Nephron progenitor cell (in vitro differentiated cells): ENCODE measurements at regions not wholly inside any gene's neighbourhood (a gene's known extent, or its start where the extent isn't known, plus 50 kb on each side); places are given as distances from the start of the nearest gene placed in this dataset.

Experiments used
- DNase-seq: peaks from one replicate; pipeline ENCODE4 v3.0.0; 2021
- H3K27ac Mint-ChIP-seq: 2 replicates; pipeline ENCODE4 v1.8.0; 2021; ENCODE audit warnings: mild to moderate bottlenecking, moderate library complexity, mixed read lengths
- H3K27me3 Mint-ChIP-seq: 2 replicates; pipeline ENCODE4 v1.8.0; 2021; ENCODE audit warnings: mild to moderate bottlenecking, low read depth, mixed read lengths; ENCODE audit not compliant: poor library complexity
- H3K36me3 Mint-ChIP-seq: 2 replicates; pipeline ENCODE4 v1.8.0; 2021; ENCODE audit warnings: low read depth, mixed read lengths
- H3K4me1 Mint-ChIP-seq: 2 replicates; pipeline ENCODE4 v1.8.0; 2021; ENCODE audit warnings: mixed read lengths
- H3K4me3 Mint-ChIP-seq: 2 replicates; pipeline ENCODE4 v1.8.0; 2021; ENCODE audit warnings: mild to moderate bottlenecking, moderate library complexity, mixed read lengths
- H3K9me3 Mint-ChIP-seq: 2 replicates; pipeline ENCODE4 v1.8.0; 2021; ENCODE audit warnings: mild to moderate bottlenecking, moderate library complexity, mixed read lengths
- CTCF ChIP-seq: fragments of 200-600 bp; sonication (generic); IDR thresholded peaks from 2 replicates; pipeline ENCODE4 v1.5.0; 2021; ENCODE audit warnings: antibody characterized with exemption

GRCh38 chr10:47053081-47053798 lies 142.0 kb downstream of the PTPN20 start:
- peak overlapping the region; percentile 36 for H3K27ac Mint-ChIP-seq
- no peaks in the 10 kb centered on the region for H3K36me3 Mint-ChIP-seq
- H3K4me3 Mint-ChIP-seq: no peak overlapping the region
- peaks cover 6% of the 10 kb centered on the region for H3K27me3 Mint-ChIP-seq
- H3K4me1 Mint-ChIP-seq: peaks cover 62% of the 10 kb centered on the region
- no peak for TF ChIP-seq CTCF
- H3K9me3 Mint-ChIP-seq: no peaks in the 10 kb centered on the region
- DNase-seq: no peak

DNA sequence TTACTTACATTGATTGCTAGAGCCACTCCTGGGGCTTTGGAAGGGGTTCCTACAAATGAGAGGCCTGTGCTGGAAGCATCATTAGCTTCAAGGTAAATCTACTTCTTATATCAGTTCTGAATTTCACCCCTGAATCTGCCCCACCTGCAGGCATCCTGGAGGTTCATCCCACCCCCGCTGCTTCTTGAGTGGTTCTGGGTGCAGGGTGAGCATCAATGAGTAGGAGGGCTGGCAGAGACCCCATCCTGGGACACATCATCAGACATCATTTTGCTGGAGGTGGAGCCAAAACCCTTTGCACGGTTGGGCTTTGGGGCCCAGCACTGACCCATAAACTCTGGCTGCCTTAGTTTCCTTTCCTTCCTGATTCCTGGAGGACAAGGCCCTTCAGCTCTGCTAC lies 143.7 kb downstream of the PTPN20 start:
- H3K27ac Mint-ChIP-seq: no peak overlapping the region
- no peaks in the 10 kb centered on the region for H3K36me3 Mint-ChIP-seq
- peaks cover 6% of the 10 kb centered on the region for H3K27me3 Mint-ChIP-seq
- no peak for TF ChIP-seq CTCF
- no peak for DNase-seq
- peaks cover 63% of the 10 kb centered on the region for H3K4me1 Mint-ChIP-seq
- H3K9me3 Mint-ChIP-seq: no peaks in the 10 kb centered on the region
- H3K4me3 Mint-ChIP-seq: no peak overlapping the region

DNA sequence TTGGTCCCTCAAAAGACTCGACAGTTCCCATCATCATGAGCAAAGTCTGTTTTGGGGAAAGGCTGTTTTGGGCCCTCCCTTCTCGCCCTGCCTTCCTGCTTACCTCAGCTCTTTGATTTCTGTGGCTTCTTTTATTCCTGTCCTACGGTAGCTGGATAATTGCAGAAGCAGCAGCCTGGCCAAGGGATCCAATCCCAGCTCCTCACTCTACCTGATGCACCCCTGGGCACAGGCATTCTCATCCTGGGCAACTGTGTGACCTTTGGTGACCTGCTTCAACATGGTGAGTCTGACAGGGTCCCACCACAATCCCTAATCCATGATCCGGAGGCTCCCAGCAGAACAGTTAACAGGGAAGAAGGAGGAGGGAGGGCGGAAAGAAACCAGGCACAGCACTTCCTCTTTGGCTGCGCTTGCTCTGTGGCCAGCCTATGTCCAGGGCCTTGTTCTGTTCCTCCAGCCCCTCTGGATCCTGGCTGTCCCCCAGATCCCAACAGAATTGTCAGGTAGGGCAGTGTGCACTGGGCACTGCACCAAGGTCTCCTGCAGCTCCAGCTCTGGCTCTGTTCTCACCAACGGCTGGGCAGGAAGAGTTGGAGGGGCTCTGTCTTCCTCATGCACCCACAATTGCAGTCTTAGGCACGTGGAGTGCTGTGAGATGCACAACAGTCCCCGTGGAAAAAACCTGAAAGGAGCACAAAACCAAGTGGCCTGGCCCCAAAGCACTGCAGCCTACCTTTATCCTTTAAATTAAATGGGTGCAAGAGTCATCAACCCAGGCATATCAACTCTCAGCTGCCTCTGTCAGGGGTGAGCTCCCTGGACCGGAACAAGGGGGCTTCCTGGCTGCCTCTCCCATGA lies 144.4 kb downstream of the PTPN20 start:
- H3K27ac Mint-ChIP-seq: peak overlapping the region; percentile 83
- peaks cover 63% of the 10 kb centered on the region for H3K4me1 Mint-ChIP-seq
- no peak for TF ChIP-seq CTCF
- DNase-seq: no peak
- H3K36me3 Mint-ChIP-seq: no peaks in the 10 kb centered on the region
- H3K9me3 Mint-ChIP-seq: no peaks in the 10 kb centered on the region
- peak overlapping the region; percentile 6 for H3K4me3 Mint-ChIP-seq
- H3K27me3 Mint-ChIP-seq: peaks cover 8% of the 10 kb centered on the region

- H3K36me3 Mint-ChIP-seq: no peaks in the 10 kb centered on the region
- H3K4me3 Mint-ChIP-seq: peak overlapping the region; percentile 6
- DNase-seq: no peak
- H3K9me3 Mint-ChIP-seq: no peaks in the 10 kb centered on the region
- peak overlapping the region; percentile 83 for H3K27ac Mint-ChIP-seq
- TF ChIP-seq CTCF: no peak
- peaks cover 64% of the 10 kb centered on the region for H3K4me1 Mint-ChIP-seq
- peaks cover 7% of the 10 kb centered on the region for H3K27me3 Mint-ChIP-seq
Observed at GRCh38 chr10:47056247-47056510, 145.0 kb downstream of the PTPN20 start.

DNA sequence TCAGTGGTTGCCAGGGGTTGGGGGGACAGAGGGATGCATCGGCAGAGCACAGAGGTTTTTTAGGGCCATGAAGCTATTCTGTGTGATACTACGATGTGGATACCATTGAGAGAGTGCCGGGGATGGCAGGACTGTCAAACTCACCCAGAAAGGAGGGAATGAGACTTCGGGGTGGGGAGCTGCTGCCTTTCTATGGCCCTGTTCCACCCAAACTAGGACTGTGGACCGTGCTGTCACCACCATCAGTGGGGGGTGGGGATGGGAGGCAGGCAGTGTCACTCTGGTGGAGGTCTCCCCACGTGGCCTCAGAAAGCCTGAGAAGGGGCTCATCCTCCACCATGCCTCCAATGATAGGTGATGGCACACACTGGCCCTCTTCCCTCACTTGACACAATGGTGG lies 146.2 kb downstream of the PTPN20 start:
- peaks cover 16% of the 10 kb centered on the region for H3K27me3 Mint-ChIP-seq

More for the DNA sequence above, 146.2 kb downstream of the PTPN20 start:
- H3K36me3 Mint-ChIP-seq: no peaks in the 10 kb centered on the region
- no peak for TF ChIP-seq CTCF
- no peak for DNase-seq
- H3K4me1 Mint-ChIP-seq: peaks cover 62% of the 10 kb centered on the region
- no peak overlapping the region for H3K4me3 Mint-ChIP-seq
- no peaks in the 10 kb centered on the region for H3K9me3 Mint-ChIP-seq
- no peak overlapping the region for H3K27ac Mint-ChIP-seq
